ENCODE measurements at regions not wholly inside any gene's neighbourhood (a gene's known extent, or its start where the extent isn't known, plus 50 kb on each side); places are given as distances from the start of the nearest gene placed in this dataset.
A peak's percentile ranks its signal among the peaks of the same experiment; 100 is the strongest.
"Not testable (repeated sequence)": the region's sequence is repeated elsewhere in the genome, so short reads cannot be mapped to it uniquely, and the experiment has no call there.

- 80% methylated on average over 1 of the region's 4 CpGs for WGBS (ENCODE audit: insufficient coverage)
- intact Hi-C loops (cut with micrococcal nuclease); H3K27me3 Mint-ChIP-seq (ENCODE audit: low read depth in 2 of 2); DNase-seq; H3K4me1 ChIP-seq (ENCODE audit: control insufficient read depth, insufficient read depth, low read length); H3K4me3 ChIP-seq (ENCODE audit: low read length); H3K36me3 ChIP-seq (ENCODE audit: control insufficient read depth, insufficient read depth, low read length); H3K9me3 ChIP-seq (ENCODE audit: control insufficient read depth, insufficient read depth, low read length); H3K9me3 Mint-ChIP-seq; H3K27me3 ChIP-seq (ENCODE audit: control insufficient read depth, insufficient read depth, low read length); H3K36me3 Mint-ChIP-seq; H3K4me3 Mint-ChIP-seq; H3K27ac ChIP-seq (ENCODE audit: low read length); ATAC-seq; H3K27ac Mint-ChIP-seq: not testable (repeated sequence)
- peaks cover 3 to 21% of the 10 kb centered on the region in 2 donors for H3K4me1 Mint-ChIP-seq
Observed at GRCh38 chr5:177664737-177665136, 64.8 kb downstream of the B4GALT7 start.

DNA sequence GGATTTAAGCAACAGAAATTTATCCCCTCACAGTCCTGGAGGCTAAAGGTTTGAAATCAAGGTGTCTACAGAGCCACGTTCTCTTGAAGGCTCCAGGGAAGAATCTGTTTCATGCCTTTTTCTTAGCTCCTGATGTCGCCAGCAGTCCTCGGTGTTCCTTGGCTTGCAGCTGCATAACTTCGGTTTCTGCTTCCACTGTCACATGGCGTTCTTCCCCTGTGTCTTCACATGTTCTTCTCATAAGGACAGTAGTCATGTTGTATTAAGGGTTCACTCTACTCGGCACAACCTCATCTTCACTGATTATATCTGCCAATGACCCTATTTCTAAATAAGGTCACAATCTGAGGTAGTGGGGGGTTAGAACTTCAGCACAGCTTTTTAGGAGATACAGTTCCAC is 65.2 kb downstream of the B4GALT7 start:
- intact Hi-C loops (cut with micrococcal nuclease); H3K4me3 ChIP-seq (ENCODE audit: low read length); H3K27ac ChIP-seq (ENCODE audit: low read length); H3K4me1 ChIP-seq (ENCODE audit: control insufficient read depth, insufficient read depth, low read length); ATAC-seq; H3K27me3 Mint-ChIP-seq (ENCODE audit: low read depth in 2 of 2); H3K36me3 Mint-ChIP-seq; H3K9me3 ChIP-seq (ENCODE audit: control insufficient read depth, insufficient read depth, low read length); DNase-seq; H3K27me3 ChIP-seq (ENCODE audit: control insufficient read depth, insufficient read depth, low read length); H3K4me3 Mint-ChIP-seq; H3K27ac Mint-ChIP-seq; H3K36me3 ChIP-seq (ENCODE audit: control insufficient read depth, insufficient read depth, low read length); H3K9me3 Mint-ChIP-seq: not testable (repeated sequence)
- WGBS (ENCODE audit: insufficient coverage), result no CpG with 5 or more reads among the region's 6 CpGs
- H3K4me1 Mint-ChIP-seq, result peaks cover 7 to 20% of the 10 kb centered on the region in 2 donors

- ATAC-seq; intact Hi-C loops (cut with micrococcal nuclease); H3K9me3 Mint-ChIP-seq; H3K27ac ChIP-seq (ENCODE audit: low read length); H3K4me3 Mint-ChIP-seq; H3K4me3 ChIP-seq (ENCODE audit: low read length); H3K4me1 ChIP-seq (ENCODE audit: control insufficient read depth, insufficient read depth, low read length); H3K27ac Mint-ChIP-seq; H3K9me3 ChIP-seq (ENCODE audit: control insufficient read depth, insufficient read depth, low read length); DNase-seq; H3K36me3 Mint-ChIP-seq; H3K27me3 ChIP-seq (ENCODE audit: control insufficient read depth, insufficient read depth, low read length); H3K36me3 ChIP-seq (ENCODE audit: control insufficient read depth, insufficient read depth, low read length); H3K27me3 Mint-ChIP-seq (ENCODE audit: low read depth in 2 of 2): not testable (repeated sequence)
- peaks cover 7 to 23% of the 10 kb centered on the region in 2 donors for H3K4me1 Mint-ChIP-seq
- no CpG with 5 or more reads among the region's 3 CpGs for WGBS (ENCODE audit: insufficient coverage)
Observed at GRCh38 chr5:177665960-177666359, 66.0 kb downstream of the B4GALT7 start.

DNA sequence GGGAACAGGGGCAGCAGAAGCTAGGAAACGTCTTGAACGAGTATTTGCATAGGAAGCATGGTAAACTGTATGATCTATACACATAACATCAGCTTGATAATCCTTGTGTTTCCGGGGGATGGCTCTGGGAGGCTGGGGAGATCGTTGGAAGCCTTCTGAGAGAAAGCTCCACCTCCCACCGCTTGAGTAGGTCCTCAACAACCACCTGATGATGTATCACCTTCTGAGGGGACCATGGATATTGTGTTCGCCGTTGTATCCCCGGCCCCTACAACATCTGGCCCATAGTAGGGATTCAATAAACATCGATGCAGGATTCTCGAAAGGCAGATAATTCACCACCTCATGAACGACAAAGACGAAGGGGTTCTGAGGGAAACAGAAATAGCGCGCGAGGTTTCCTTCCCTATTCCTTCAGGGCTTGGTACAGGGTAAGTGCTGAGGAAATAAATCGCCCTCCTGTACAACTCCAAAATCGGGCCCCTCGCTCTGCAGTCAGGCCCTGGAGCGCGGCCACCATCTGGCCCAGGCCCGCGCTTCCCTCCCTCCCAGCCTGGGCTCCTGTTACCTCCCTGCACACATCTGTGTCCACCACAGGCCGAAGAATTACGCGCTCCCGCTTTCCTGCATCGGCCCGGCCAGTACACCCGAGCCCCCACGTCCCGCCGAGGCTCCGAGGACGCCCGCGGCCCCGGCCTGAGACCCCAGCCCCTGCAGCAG is 71.3 kb downstream of the B4GALT7 start:
- H3K9me3 Mint-ChIP-seq; H3K36me3 ChIP-seq (ENCODE audit: control insufficient read depth, insufficient read depth, low read length); H3K27ac ChIP-seq (ENCODE audit: low read length); intact Hi-C loops (cut with micrococcal nuclease); H3K9me3 ChIP-seq (ENCODE audit: control insufficient read depth, insufficient read depth, low read length); H3K4me1 ChIP-seq (ENCODE audit: control insufficient read depth, insufficient read depth, low read length); H3K27me3 Mint-ChIP-seq (ENCODE audit: low read depth in 2 of 2); H3K27me3 ChIP-seq (ENCODE audit: control insufficient read depth, insufficient read depth, low read length); H3K36me3 Mint-ChIP-seq; H3K27ac Mint-ChIP-seq; DNase-seq; H3K4me3 Mint-ChIP-seq; H3K4me3 ChIP-seq (ENCODE audit: low read length): not testable (repeated sequence)
- ATAC-seq, result peak; percentile 1 to 33 (median 13)
- peaks cover 7 to 12% of the 10 kb centered on the region in 2 donors for H3K4me1 Mint-ChIP-seq
- no CpG with 5 or more reads among the region's 37 CpGs for WGBS (ENCODE audit: insufficient coverage)

GRCh38 chr5:177671755-177672690 is 72.1 kb downstream of the B4GALT7 start:
- H3K9me3 ChIP-seq (ENCODE audit: control insufficient read depth, insufficient read depth, low read length); H3K4me1 ChIP-seq (ENCODE audit: control insufficient read depth, insufficient read depth, low read length); intact Hi-C loops (cut with micrococcal nuclease); H3K36me3 Mint-ChIP-seq; H3K9me3 Mint-ChIP-seq; H3K4me3 Mint-ChIP-seq; H3K27me3 Mint-ChIP-seq (ENCODE audit: low read depth in 2 of 2); H3K27me3 ChIP-seq (ENCODE audit: control insufficient read depth, insufficient read depth, low read length); H3K27ac ChIP-seq (ENCODE audit: low read length); H3K36me3 ChIP-seq (ENCODE audit: control insufficient read depth, insufficient read depth, low read length): not testable (repeated sequence)
- DNase-seq (peak; percentile 56 to 65), ATAC-seq (peak; percentile 74 to 82 (median 80))
- peak overlapping the region; percentile 10 for H3K4me3 ChIP-seq (ENCODE audit: low read length)
- H3K27ac Mint-ChIP-seq, result peak overlapping the region in 1 of 2 donors; percentile 23
- WGBS (ENCODE audit: insufficient coverage), result 0% methylated on average over 39 of the region's 110 CpGs
- peaks cover 7 to 12% of the 10 kb centered on the region in 2 donors for H3K4me1 Mint-ChIP-seq
